ENCODE measurements at regions not wholly inside any gene's neighbourhood (a gene's known extent, or its start where the extent isn't known, plus 50 kb on each side); places are given as distances from the start of the nearest gene placed in this dataset.

GRCh38 chr10:108597031-108597430 lies 1326.3 kb downstream of the XPNPEP1 start:
- Histone ChIP-seq H2BK120ac (ENCODE audit: low read depth, low read length, poor library complexity, severe bottlenecking) (no peak overlapping the region), H3T11ph (ENCODE audit: low read length) (no peak overlapping the region), H3K9me3 (ENCODE audit: control insufficient read depth, low read depth, low read length) (no peaks in the 10 kb centered on the region), H4K5ac (ENCODE audit: insufficient read length, low read depth, low read length) (no peak overlapping the region), H3K14ac (ENCODE audit: insufficient read depth, low read length) (no peak overlapping the region), H2BK15ac (ENCODE audit: low read depth, low read length) (no peak overlapping the region), H2BK12ac (ENCODE audit: insufficient read length, low read depth, low read length) (no peak overlapping the region), H4K91ac (ENCODE audit: insufficient read length, low read depth, low read length) (no peak overlapping the region), H4K8ac (replicated peaks; ENCODE audit: insufficient read length, low read depth, low read length) (no peak overlapping the region), H3K9ac (ENCODE audit: extremely low read depth, insufficient read length, low read length) (no peak overlapping the region), H2BK5ac (ENCODE audit: insufficient read length, low read length) (no peak overlapping the region), H2AFZ (ENCODE audit: low read length) (no peak overlapping the region), H3K27ac (ENCODE audit: insufficient read length, low read depth, low read length) (no peak overlapping the region), H2AK5ac (ENCODE audit: insufficient read length, low read length) (no peak overlapping the region), H3K18ac (ENCODE audit: insufficient read length, low read depth, low read length) (no peak overlapping the region), H3K4ac (ENCODE audit: low read depth, low read length) (no peak overlapping the region), H3K27me3 (ENCODE audit: insufficient read depth, low read length) (peaks cover 55% of the 10 kb centered on the region), H3K56ac (ENCODE audit: insufficient read length, low read depth, low read length) (no peak overlapping the region), H3K79me1 (ENCODE audit: insufficient read depth, low read depth, low read length, poor library complexity, severe bottlenecking) (no peaks in the 10 kb centered on the region), H2BK20ac (ENCODE audit: low read depth, low read length, poor library complexity, severe bottlenecking) (no peak overlapping the region), H3K79me2 (ENCODE audit: insufficient read depth, low read length) (no peaks in the 10 kb centered on the region), H4K20me1 (ENCODE audit: control insufficient read depth, insufficient read depth, insufficient read length) (no peaks in the 10 kb centered on the region), H3K4me2 (ENCODE audit: insufficient read depth, insufficient read length, low read length) (no peak overlapping the region), H3K23ac (ENCODE audit: insufficient read length, low read depth, low read length) (no peak overlapping the region), H3K23me2 (ENCODE audit: insufficient read length, low read depth, low read length, poor library complexity, severe bottlenecking) (no peaks in the 10 kb centered on the region), H3K4me1 (ENCODE audit: insufficient read depth, low read length) (peaks cover 6% of the 10 kb centered on the region)
- Mint-ChIP-seq H3K36me3 (ENCODE audit: insufficient read depth in 1 of 3, low read depth in 3 of 3) (peaks cover 0 to 3% (median 3%) of the 10 kb centered on the region in 3 experiments; a peak in 2 of 7 replicates), H3K27ac (no peak overlapping the region), H3K27me3 (ENCODE audit: low read depth) (peaks cover 72% of the 10 kb centered on the region), H3K4me1 (peaks cover 43 to 51% of the 10 kb centered on the region in 2 experiments), H3K9me3 (peaks cover 0 to 5% of the 10 kb centered on the region in 2 experiments; a peak in 2 of 5 replicates), H3K4me3 (no peak overlapping the region)
- no peak for DNase-seq
- no peak for TF ChIP-seq CTCF (conservative IDR thresholded peaks at IDR 0.05)
- no CpG with 5 or more reads among the region's 6 CpGs for WGBS (ENCODE audit: extremely low coverage, insufficient read length, low lambda C conversion rate)

All from H9 (cell line).